ENCODE measurements at regions not wholly inside any gene's neighbourhood (a gene's known extent, or its start where the extent isn't known, plus 50 kb on each side); places are given as distances from the start of the nearest gene placed in this dataset.
"Not testable (repeated sequence)": the region's sequence is repeated elsewhere in the genome, so short reads cannot be mapped to it uniquely, and the experiment has no call there.

DNA sequence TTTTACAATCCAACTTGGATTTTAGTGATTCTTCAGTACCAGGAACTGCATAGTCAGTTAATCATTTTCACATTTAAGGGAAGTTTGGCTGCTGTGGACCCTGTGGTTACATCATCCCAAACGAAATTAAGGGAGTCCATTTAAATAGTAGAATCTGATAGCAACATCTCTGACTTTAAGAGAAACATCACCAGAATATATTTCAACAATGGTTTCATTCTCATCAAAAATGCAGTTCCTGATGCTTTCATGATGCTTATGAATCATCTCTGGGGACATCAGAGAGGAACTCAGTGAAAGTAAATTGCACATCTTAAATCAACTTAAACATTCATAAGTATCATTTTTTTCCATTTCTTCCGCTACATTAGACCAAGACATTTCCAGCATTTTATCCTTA lies 1170.7 kb downstream of the FSCB start (continued):
- TF ChIP-seq, protein P1, sequence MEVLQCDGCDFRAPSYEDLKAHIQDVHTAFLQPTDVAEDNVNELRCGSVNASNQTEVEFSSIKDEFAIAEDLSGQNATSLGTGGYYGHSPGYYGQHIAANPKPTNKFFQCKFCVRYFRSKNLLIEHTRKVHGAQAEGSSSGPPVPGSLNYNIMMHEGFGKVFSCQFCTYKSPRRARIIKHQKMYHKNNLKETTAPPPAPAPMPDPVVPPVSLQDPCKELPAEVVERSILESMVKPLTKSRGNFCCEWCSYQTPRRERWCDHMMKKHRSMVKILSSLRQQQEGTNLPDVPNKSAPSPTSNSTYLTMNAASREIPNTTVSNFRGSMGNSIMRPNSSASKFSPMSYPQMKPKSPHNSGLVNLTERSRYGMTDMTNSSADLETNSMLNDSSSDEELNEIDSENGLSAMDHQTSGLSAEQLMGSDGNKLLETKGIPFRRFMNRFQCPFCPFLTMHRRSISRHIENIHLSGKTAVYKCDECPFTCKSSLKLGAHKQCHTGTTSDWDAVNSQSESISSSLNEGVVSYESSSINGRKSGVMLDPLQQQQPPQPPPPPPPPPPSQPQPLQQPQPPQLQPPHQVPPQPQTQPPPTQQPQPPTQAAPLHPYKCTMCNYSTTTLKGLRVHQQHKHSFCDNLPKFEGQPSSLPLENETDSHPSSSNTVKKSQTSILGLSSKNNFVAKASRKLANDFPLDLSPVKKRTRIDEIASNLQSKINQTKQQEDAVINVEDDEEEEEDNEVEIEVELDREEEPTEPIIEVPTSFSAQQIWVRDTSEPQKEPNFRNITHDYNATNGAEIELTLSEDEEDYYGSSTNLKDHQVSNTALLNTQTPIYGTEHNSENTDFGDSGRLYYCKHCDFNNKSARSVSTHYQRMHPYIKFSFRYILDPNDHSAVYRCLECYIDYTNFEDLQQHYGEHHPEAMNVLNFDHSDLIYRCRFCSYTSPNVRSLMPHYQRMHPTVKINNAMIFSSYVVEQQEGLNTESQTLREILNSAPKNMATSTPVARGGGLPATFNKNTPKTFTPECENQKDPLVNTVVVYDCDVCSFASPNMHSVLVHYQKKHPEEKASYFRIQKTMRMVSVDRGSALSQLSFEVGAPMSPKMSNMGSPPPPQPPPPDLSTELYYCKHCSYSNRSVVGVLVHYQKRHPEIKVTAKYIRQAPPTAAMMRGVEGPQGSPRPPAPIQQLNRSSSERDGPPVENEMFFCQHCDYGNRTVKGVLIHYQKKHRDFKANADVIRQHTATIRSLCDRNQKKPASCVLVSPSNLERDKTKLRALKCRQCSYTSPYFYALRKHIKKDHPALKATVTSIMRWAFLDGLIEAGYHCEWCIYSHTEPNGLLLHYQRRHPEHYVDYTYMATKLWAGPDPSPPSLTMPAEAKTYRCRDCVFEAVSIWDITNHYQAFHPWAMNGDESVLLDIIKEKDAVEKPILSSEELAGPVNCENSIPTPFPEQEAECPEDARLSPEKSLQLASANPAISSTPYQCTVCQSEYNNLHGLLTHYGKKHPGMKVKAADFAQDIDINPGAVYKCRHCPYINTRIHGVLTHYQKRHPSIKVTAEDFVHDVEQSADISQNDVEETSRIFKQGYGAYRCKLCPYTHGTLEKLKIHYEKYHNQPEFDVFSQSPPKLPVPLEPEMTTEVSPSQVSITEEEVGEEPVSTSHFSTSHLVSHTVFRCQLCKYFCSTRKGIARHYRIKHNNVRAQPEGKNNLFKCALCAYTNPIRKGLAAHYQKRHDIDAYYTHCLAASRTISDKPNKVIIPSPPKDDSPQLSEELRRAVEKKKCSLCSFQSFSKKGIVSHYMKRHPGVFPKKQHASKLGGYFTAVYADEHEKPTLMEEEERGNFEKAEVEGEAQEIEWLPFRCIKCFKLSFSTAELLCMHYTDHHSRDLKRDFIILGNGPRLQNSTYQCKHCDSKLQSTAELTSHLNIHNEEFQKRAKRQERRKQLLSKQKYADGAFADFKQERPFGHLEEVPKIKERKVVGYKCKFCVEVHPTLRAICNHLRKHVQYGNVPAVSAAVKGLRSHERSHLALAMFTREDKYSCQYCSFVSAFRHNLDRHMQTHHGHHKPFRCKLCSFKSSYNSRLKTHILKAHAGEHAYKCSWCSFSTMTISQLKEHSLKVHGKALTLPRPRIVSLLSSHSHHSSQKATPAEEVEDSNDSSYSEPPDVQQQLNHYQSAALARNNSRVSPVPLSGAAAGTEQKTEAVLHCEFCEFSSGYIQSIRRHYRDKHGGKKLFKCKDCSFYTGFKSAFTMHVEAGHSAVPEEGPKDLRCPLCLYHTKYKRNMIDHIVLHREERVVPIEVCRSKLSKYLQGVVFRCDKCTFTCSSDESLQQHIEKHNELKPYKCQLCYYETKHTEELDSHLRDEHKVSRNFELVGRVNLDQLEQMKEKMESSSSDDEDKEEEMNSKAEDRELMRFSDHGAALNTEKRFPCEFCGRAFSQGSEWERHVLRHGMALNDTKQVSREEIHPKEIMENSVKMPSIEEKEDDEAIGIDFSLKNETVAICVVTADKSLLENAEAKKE (CRISPR knock-in tag; IDR thresholded peaks at IDR 0.05): no peak

DNA sequence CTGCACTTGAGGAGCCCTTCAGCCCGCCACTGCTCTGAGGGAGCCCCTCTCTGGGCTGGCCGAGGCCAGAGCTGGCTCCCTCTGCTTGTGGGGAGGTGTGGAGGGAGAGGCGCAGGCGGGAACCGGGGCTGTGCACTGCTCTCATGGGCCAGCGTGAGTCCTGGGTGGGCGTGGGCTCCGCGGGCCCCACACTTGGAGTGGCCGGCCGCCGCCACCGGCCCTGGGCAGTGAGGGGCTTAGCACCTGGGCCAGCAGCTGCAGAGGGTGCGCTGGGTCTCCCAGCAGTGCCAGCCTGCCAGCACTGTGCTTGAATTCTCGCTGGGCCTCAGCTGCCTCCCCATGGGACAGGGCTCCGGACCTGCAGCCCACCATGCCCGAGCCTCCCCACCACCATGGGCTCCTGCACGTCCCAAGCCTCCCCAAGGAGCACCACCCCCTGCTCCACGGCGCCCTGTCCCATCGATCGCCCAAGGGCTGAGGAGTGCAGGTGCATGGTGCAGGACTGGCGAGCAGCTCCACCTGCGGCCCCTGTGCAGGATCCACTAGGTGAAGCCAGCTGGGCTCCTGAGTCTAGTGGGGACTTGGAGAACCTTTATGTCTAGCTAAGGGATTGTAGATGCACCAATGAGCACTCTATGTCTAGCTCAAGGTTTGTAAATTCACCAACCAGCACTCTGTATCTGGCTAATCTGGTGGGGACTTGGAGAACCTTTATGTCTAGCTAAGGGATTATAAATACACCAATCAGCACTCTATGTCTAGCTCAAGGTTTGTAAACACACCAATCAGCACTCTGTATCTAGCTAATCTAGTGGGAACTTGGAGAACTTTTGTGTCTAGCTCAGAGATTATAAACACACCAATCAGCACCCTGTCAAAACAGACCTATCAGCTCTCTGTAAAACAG lies 1180.3 kb downstream of the FSCB start:
- ATAC-seq; H3K36me3 ChIP-seq (ENCODE audit: insufficient read depth); H3K4me1 ChIP-seq (ENCODE audit: insufficient read depth); H3K4me1 Mint-ChIP-seq; H3K9me2 ChIP-seq (ENCODE audit: insufficient read depth); H3K27ac ChIP-seq (ENCODE audit: low read depth); H3K4me3 ChIP-seq; H3K4me2 ChIP-seq; DNase-seq (ENCODE audit: low spot score); H3K79me2 ChIP-seq (replicated peaks; ENCODE audit: insufficient read depth); H3K4me3 Mint-ChIP-seq; H3K27me3 ChIP-seq (ENCODE audit: insufficient read depth); H3K27ac Mint-ChIP-seq; H2AFZ ChIP-seq; H3F3A ChIP-seq (replicated peaks; ENCODE audit: low read depth); H3K36me3 Mint-ChIP-seq (ENCODE audit: low read depth); H3K27me3 Mint-ChIP-seq (ENCODE audit: insufficient read depth, low read depth, poor library complexity); H4K20me1 ChIP-seq (replicated peaks; ENCODE audit: insufficient read depth): not testable (repeated sequence)
- H3K9me3 Mint-ChIP-seq: peaks cover 24% of the 10 kb centered on the region

DNA sequence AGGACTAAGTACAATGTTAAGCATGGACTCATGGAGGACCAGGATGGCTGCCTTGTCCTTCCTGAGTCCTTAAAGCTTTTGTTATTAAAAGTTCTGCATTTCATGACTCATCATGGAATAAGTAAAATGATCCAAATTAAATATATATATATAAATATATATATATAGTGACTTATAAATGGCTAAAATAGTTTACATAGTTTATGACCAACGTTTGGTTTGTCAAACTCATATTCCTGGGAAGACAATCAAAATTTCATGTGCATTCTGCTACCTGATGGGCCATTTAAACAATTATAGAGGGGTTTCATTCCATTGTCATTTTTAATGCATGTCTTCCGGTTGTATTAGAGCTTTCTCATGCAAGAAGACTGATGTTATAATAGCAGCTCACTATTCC lies 1190.7 kb downstream of the FSCB start:
- Histone ChIP-seq H3K27ac (ENCODE audit: low read depth) (no peak overlapping the region), H3K27me3 (ENCODE audit: insufficient read depth) (no peaks in the 10 kb centered on the region), H3K79me2 (replicated peaks; ENCODE audit: insufficient read depth) (no peaks in the 10 kb centered on the region), H3K9me2 (ENCODE audit: insufficient read depth) (peaks cover 7% of the 10 kb centered on the region), H4K20me1 (replicated peaks; ENCODE audit: insufficient read depth) (no peaks in the 10 kb centered on the region), H2AFZ (no peak overlapping the region), H3F3A (replicated peaks; ENCODE audit: low read depth) (no peaks in the 10 kb centered on the region), H3K4me2 (no peak overlapping the region), H3K4me3 (no peak overlapping the region), H3K36me3 (ENCODE audit: insufficient read depth) (no peaks in the 10 kb centered on the region), H3K4me1 (ENCODE audit: insufficient read depth) (no peaks in the 10 kb centered on the region)
- no peaks in the 10 kb centered on the region for H3K36me3 Mint-ChIP-seq (ENCODE audit: low read depth)
- no peaks in the 10 kb centered on the region; the same call in 2 of the 3 replicates for H3K9me3 Mint-ChIP-seq
- H3K27me3 Mint-ChIP-seq (ENCODE audit: insufficient read depth, low read depth, poor library complexity): no peaks in the 10 kb centered on the region
- H3K4me1 Mint-ChIP-seq: peaks cover 9% of the 10 kb centered on the region; the same call in 2 of the 3 replicates
- ATAC-seq (no peak), DNase-seq (ENCODE audit: low spot score) (no peak)
- H3K27ac Mint-ChIP-seq: no peak overlapping the region
- no peak overlapping the region for H3K4me3 Mint-ChIP-seq
- TF ChIP-seq, protein P2, sequence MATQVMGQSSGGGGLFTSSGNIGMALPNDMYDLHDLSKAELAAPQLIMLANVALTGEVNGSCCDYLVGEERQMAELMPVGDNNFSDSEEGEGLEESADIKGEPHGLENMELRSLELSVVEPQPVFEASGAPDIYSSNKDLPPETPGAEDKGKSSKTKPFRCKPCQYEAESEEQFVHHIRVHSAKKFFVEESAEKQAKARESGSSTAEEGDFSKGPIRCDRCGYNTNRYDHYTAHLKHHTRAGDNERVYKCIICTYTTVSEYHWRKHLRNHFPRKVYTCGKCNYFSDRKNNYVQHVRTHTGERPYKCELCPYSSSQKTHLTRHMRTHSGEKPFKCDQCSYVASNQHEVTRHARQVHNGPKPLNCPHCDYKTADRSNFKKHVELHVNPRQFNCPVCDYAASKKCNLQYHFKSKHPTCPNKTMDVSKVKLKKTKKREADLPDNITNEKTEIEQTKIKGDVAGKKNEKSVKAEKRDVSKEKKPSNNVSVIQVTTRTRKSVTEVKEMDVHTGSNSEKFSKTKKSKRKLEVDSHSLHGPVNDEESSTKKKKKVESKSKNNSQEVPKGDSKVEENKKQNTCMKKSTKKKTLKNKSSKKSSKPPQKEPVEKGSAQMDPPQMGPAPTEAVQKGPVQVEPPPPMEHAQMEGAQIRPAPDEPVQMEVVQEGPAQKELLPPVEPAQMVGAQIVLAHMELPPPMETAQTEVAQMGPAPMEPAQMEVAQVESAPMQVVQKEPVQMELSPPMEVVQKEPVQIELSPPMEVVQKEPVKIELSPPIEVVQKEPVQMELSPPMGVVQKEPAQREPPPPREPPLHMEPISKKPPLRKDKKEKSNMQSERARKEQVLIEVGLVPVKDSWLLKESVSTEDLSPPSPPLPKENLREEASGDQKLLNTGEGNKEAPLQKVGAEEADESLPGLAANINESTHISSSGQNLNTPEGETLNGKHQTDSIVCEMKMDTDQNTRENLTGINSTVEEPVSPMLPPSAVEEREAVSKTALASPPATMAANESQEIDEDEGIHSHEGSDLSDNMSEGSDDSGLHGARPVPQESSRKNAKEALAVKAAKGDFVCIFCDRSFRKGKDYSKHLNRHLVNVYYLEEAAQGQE (IDR thresholded peaks at IDR 0.05; ENCODE audit: unreplicated experiment): no peak

Data from GM23338 (cell line).